H9 (cell line): ENCODE measurements at regions not wholly inside any gene's neighbourhood (a gene's known extent, or its start where the extent isn't known, plus 50 kb on each side); places are given as distances from the start of the nearest gene placed in this dataset.

Source experiments
- DNase-seq: peaks from one replicate; pipeline ENCODE4 v3.0.0-alpha.2; 2017
- H2AFZ ChIP-seq: one replicate; pipeline ENCODE4 v1.6.1; 2013; ENCODE audit warnings: mild to moderate bottlenecking, low read length, control low read depth, moderate library complexity
- H2AK5ac ChIP-seq: 2 replicates; pipeline ENCODE4 v1.6.1; 2013; ENCODE audit warnings: low read length, control low read depth, mixed read lengths; ENCODE audit not compliant: insufficient read length
- H2BK120ac ChIP-seq: one replicate; pipeline ENCODE4 v1.6.1; 2013; ENCODE audit warnings: low read depth, mild to moderate bottlenecking, low read length, control low read depth, inconsistent platforms; ENCODE audit not compliant: poor library complexity, severe bottlenecking
- H2BK12ac ChIP-seq: 2 replicates; pipeline ENCODE4 v1.6.1; 2013; ENCODE audit warnings: low read length, control low read depth, mixed read lengths, low read depth; ENCODE audit not compliant: insufficient read length
- H2BK15ac ChIP-seq: 2 replicates; pipeline ENCODE4 v1.6.1; 2013; ENCODE audit warnings: low read depth, low read length, control low read depth
- H2BK20ac ChIP-seq: one replicate; pipeline ENCODE4 v1.6.1; 2013; ENCODE audit warnings: low read depth, mild to moderate bottlenecking, low read length, control low read depth, inconsistent platforms; ENCODE audit not compliant: poor library complexity, severe bottlenecking
- H2BK5ac ChIP-seq: 2 replicates; pipeline ENCODE4 v1.6.1; 2013; ENCODE audit warnings: low read length, control low read depth, mixed read lengths; ENCODE audit not compliant: insufficient read length
- H3K14ac ChIP-seq: 2 replicates; pipeline ENCODE4 v1.6.1; 2013; ENCODE audit warnings: low read length, control low read depth; ENCODE audit not compliant: insufficient read depth
- H3K18ac ChIP-seq: 2 replicates; pipeline ENCODE4 v1.6.1; 2013; ENCODE audit warnings: low read depth, mild to moderate bottlenecking, mixed read lengths, low read length, control low read depth; ENCODE audit not compliant: insufficient read length
- H3K23ac ChIP-seq: 2 replicates; pipeline ENCODE4 v1.6.1; 2013; ENCODE audit warnings: low read length, control low read depth, mixed read lengths, low read depth; ENCODE audit not compliant: insufficient read length
- H3K23me2 ChIP-seq: 2 replicates; pipeline ENCODE4 v1.6.1; 2013; ENCODE audit warnings: low read depth, mild to moderate bottlenecking, mixed read lengths, low read length, control low read depth; ENCODE audit not compliant: insufficient read length, poor library complexity, severe bottlenecking
- H3K27ac ChIP-seq: 2 replicates; pipeline ENCODE4 v1.5.1; 2013; ENCODE audit warnings: low read length, control low read depth, mixed read lengths, low read depth; ENCODE audit not compliant: insufficient read length
- H3K27me3 ChIP-seq: 2 replicates; pipeline ENCODE4 v1.6.1; 2013; ENCODE audit warnings: low read length, control low read depth, inconsistent platforms; ENCODE audit not compliant: insufficient read depth
- H3K4ac ChIP-seq: 2 replicates; pipeline ENCODE4 v1.6.1; 2013; ENCODE audit warnings: low read depth, mild to moderate bottlenecking, control low read depth, inconsistent platforms, low read length, moderate library complexity
- H3K4me1 ChIP-seq: 2 replicates; pipeline ENCODE4 v1.6.1; 2013; ENCODE audit warnings: low read length, control low read depth, inconsistent platforms; ENCODE audit not compliant: insufficient read depth
- H3K4me2 ChIP-seq: 2 replicates; pipeline ENCODE4 v1.6.1; 2013; ENCODE audit warnings: low read length, control low read depth, mixed read lengths; ENCODE audit not compliant: insufficient read length, insufficient read depth
- H3K56ac ChIP-seq: 2 replicates; pipeline ENCODE4 v1.6.1; 2013; ENCODE audit warnings: low read depth, mild to moderate bottlenecking, mixed read lengths, low read length, control low read depth; ENCODE audit not compliant: insufficient read length
- H3K79me1 ChIP-seq: 2 replicates; pipeline ENCODE4 v1.6.1; 2013; ENCODE audit warnings: low read depth, mild to moderate bottlenecking, moderate library complexity, low read length, control low read depth, inconsistent platforms; ENCODE audit not compliant: insufficient read depth, poor library complexity, severe bottlenecking
- H3K79me2 ChIP-seq: 2 replicates; pipeline ENCODE4 v1.6.1; 2013; ENCODE audit warnings: low read length, control low read depth, inconsistent platforms; ENCODE audit not compliant: insufficient read depth
- H3K9ac ChIP-seq: 2 replicates; pipeline ENCODE4 v1.6.1; 2013; ENCODE audit warnings: low read length, control low read depth, mixed read lengths; ENCODE audit not compliant: insufficient read length; ENCODE audit errors: extremely low read depth
- H3K9me3 ChIP-seq: one replicate; pipeline ENCODE4 v1.6.1; 2013; ENCODE audit warnings: low read depth, low read length, inconsistent platforms; ENCODE audit not compliant: control insufficient read depth
- H3T11ph ChIP-seq: one replicate; pipeline ENCODE4 v1.6.1; 2013; ENCODE audit warnings: mild to moderate bottlenecking, low read length, control low read depth, inconsistent platforms
- H4K20me1 ChIP-seq: one replicate; pipeline ENCODE4 v1.6.1; 2013; ENCODE audit not compliant: control insufficient read depth, insufficient read length, insufficient read depth
- H4K5ac ChIP-seq: 2 replicates; pipeline ENCODE4 v1.6.1; 2013; ENCODE audit warnings: low read depth, mild to moderate bottlenecking, mixed read lengths, low read length, control low read depth; ENCODE audit not compliant: insufficient read length
- H4K8ac ChIP-seq: replicated peaks from 2 replicates; pipeline ENCODE4 v1.6.1; 2013; ENCODE audit warnings: low read length, control low read depth, mixed read lengths, low read depth; ENCODE audit not compliant: insufficient read length
- H4K91ac ChIP-seq: 2 replicates; pipeline ENCODE4 v1.6.1; 2013; ENCODE audit warnings: low read depth, mild to moderate bottlenecking, moderate library complexity, mixed read lengths, low read length, control low read depth; ENCODE audit not compliant: insufficient read length
- H3K27ac Mint-ChIP-seq, 3 experiments: 2 replicates in 2 of 3; 3 replicates in 1 of 3; pipeline ENCODE4 v1.8.0; 2020 to 2021; ENCODE audit warnings: mixed read lengths in 3 of 3, mild to moderate bottlenecking in 1 of 3, moderate library complexity in 1 of 3
- H3K27me3 Mint-ChIP-seq: 2 replicates; pipeline ENCODE4 v1.8.0; 2021; ENCODE audit warnings: low read depth, mild to moderate bottlenecking, moderate library complexity, mixed read lengths
- H3K36me3 Mint-ChIP-seq, 3 experiments: 2 replicates in 2 of 3; 3 replicates in 1 of 3; pipeline ENCODE4 v1.8.0; 2020 to 2021; ENCODE audit warnings: low read depth in 3 of 3, mixed read lengths in 3 of 3; ENCODE audit not compliant: insufficient read depth in 1 of 3
- H3K4me1 Mint-ChIP-seq, 2 experiments: 2 replicates each; pipeline ENCODE4 v1.8.0; 2020; ENCODE audit warnings: mixed read lengths in 2 of 2
- H3K4me3 Mint-ChIP-seq, 2 experiments: 2 replicates in 1 of 2; 3 replicates in 1 of 2; pipeline ENCODE4 v1.8.0; 2020 to 2021; ENCODE audit warnings: mild to moderate bottlenecking in 2 of 2, mixed read lengths in 2 of 2, moderate library complexity in 1 of 2
- H3K9me3 Mint-ChIP-seq, 2 experiments: 2 replicates in 1 of 2; 3 replicates in 1 of 2; pipeline ENCODE4 v1.8.0; 2020; ENCODE audit warnings: mild to moderate bottlenecking in 2 of 2, mixed read lengths in 2 of 2, moderate library complexity in 1 of 2
- CTCF ChIP-seq: fragments of 200-600 bp; sonication (generic); conservative IDR thresholded peaks from 3 replicates; pipeline ENCODE4 v1.8.0; 2021; ENCODE audit warnings: antibody characterized with exemption, mild to moderate bottlenecking
- WGBS: extraction: QIAGEN DNeasy Blood & Tissue Kit; methylation state at CpG from one replicate; pipeline ENCODE4 v1.1.7; 2013; ENCODE audit warnings: missing lambda C conversion rate, low lambda C conversion rate, mixed read lengths; ENCODE audit not compliant: insufficient read length; ENCODE audit errors: extremely low coverage; 5-methylcytosine and 5-hydroxymethylcytosine counted together

GRCh38 chr11:42257534-42257933 is 798.1 kb upstream of the LRRC4C start:
- Histone ChIP-seq H2BK20ac (no peak overlapping the region), H3K79me1 (no peaks in the 10 kb centered on the region), H4K91ac (no peak overlapping the region), H4K5ac (no peak overlapping the region), H3K56ac (no peak overlapping the region), H3K23ac (no peak overlapping the region), H2BK120ac (no peak overlapping the region), H2BK12ac (no peak overlapping the region), H3K9me3 (no peaks in the 10 kb centered on the region), H2BK15ac (no peak overlapping the region), H3K23me2 (no peaks in the 10 kb centered on the region), H2BK5ac (no peak overlapping the region), H2AFZ (no peak overlapping the region), H2AK5ac (no peak overlapping the region), H3K4me2 (no peak overlapping the region), H3K27me3 (no peaks in the 10 kb centered on the region), H3K14ac (no peak overlapping the region), H3K27ac (no peak overlapping the region), H4K8ac (no peak overlapping the region), H3K4me1 (no peaks in the 10 kb centered on the region), H3K18ac (no peak overlapping the region), H4K20me1 (no peaks in the 10 kb centered on the region), H3T11ph (no peak overlapping the region), H3K79me2 (no peaks in the 10 kb centered on the region), H3K4ac (no peak overlapping the region), H3K9ac (no peak overlapping the region)
- Mint-ChIP-seq H3K36me3 (peaks cover 0 to 5% (median 0%) of the 10 kb centered on the region in 3 experiments; a peak in 1 of 7 replicates), H3K9me3 (peaks cover 6% of the 10 kb centered on the region in 2 experiments; a peak in 3 of 5 replicates), H3K4me1 (no peaks in the 10 kb centered on the region), H3K4me3 (no peak overlapping the region), H3K27me3 (no peaks in the 10 kb centered on the region), H3K27ac (no peak overlapping the region)
- TF ChIP-seq CTCF, result no peak
- no peak for DNase-seq
- WGBS, result no CpG with 5 or more reads among the region's 2 CpGs
